H1 (cell line): ENCODE measurements at regions not wholly inside any gene's neighbourhood (a gene's known extent, or its start where the extent isn't known, plus 50 kb on each side); places are given as distances from the start of the nearest gene placed in this dataset.
A peak's percentile ranks its signal among the peaks of the same experiment; 100 is the strongest.

ENCODE experiments used
- CTCF ChIA-PET: fragments of 300-600 bp; sonication (Branson Sonifier 250); formaldehyde crosslinking; loops from one replicate; lab custom pipeline; 2021; ENCODE audit not compliant: partially characterized antibody; lab: Charles Lee
- POLR2A ChIA-PET: fragments of 300-600 bp; sonication (Branson Sonifier 250); formaldehyde crosslinking; loops from one replicate; lab custom pipeline; 2021; ENCODE audit warnings: inconsistent platforms; ENCODE audit not compliant: partially characterized antibody; lab: Charles Lee
- DNase-seq, 2 experiments: peaks; one replicate each; pipeline versions ENCODE4 v3.0.0 to v3.0.0-alpha.2; 2010 to 2022; ENCODE audit warnings: low spot score in 2 of 2, low read depth in 1 of 2, mixed read lengths in 1 of 2
- FAIRE-seq: peaks from 2 replicates; lab custom pipeline; 2011; peaks lifted over from hg19 to GRCh38; lab: Jason Lieb, UNC
- H2AFZ ChIP-seq: 2 replicates; pipeline ENCODE4 v1.8.1; 2012; ENCODE audit warnings: low read length, inconsistent platforms
- H2AK5ac ChIP-seq: 2 replicates; pipeline ENCODE4 v1.6.1; 2013; ENCODE audit warnings: low read depth, low read length
- H2BK120ac ChIP-seq: replicated peaks from 2 replicates; pipeline ENCODE3; 2013; ENCODE audit warnings: low read depth, low read length, inconsistent platforms
- H2BK12ac ChIP-seq: 2 replicates; pipeline ENCODE4 v1.6.1; 2013; ENCODE audit warnings: low read depth, low read length
- H2BK15ac ChIP-seq: 2 replicates; pipeline ENCODE4 v1.6.1; 2013; ENCODE audit warnings: low read length
- H2BK20ac ChIP-seq: 2 replicates; pipeline ENCODE4 v1.6.1; 2013; ENCODE audit warnings: low read length
- H2BK5ac ChIP-seq: 2 replicates; pipeline ENCODE4 v1.6.1; 2013; ENCODE audit warnings: low read depth, low read length
- H3K14ac ChIP-seq: 2 replicates; pipeline ENCODE4 v1.6.1; 2013; ENCODE audit warnings: inconsistent platforms; ENCODE audit not compliant: insufficient read length
- H3K18ac ChIP-seq: 2 replicates; pipeline ENCODE4 v1.6.1; 2013; ENCODE audit warnings: low read length; ENCODE audit errors: extremely low read depth
- H3K23ac ChIP-seq: 2 replicates; pipeline ENCODE4 v1.6.1; 2013; ENCODE audit warnings: inconsistent platforms; ENCODE audit not compliant: insufficient read length
- H3K23me2 ChIP-seq: 2 replicates; pipeline ENCODE4 v1.6.1; 2013; ENCODE audit warnings: low read depth, low read length
- H3K27ac ChIP-seq: 2 replicates; pipeline ENCODE4 v1.6.1; 2011; ENCODE audit warnings: low read depth, low read length, inconsistent platforms
- H3K27me3 ChIP-seq, 4 experiments: replicated peaks in 1 of 4; 1 replicate in 1 of 4; 2 replicates in 3 of 4; pipeline versions ENCODE4 v1.6.1 to v1.8.1; 2011 to 2013; ENCODE audit warnings: low read length in 3 of 4, mild to moderate bottlenecking in 3 of 4, inconsistent platforms in 2 of 4, mixed read lengths in 2 of 4, moderate library complexity in 1 of 4; ENCODE audit not compliant: control insufficient read depth in 3 of 4, insufficient read depth in 3 of 4; ENCODE audit errors: extremely low read depth in 1 of 4
- H3K36me3 ChIP-seq, 4 experiments: 2 replicates each; pipeline versions ENCODE4 v1.6.1 to v1.8.1; 2011 to 2013; ENCODE audit warnings: mild to moderate bottlenecking in 4 of 4, low read length in 3 of 4, moderate library complexity in 2 of 4, control low read depth in 1 of 4, inconsistent platforms in 1 of 4; ENCODE audit not compliant: insufficient read depth in 4 of 4, control insufficient read depth in 2 of 4
- H3K4ac ChIP-seq: replicated peaks from 2 replicates; pipeline ENCODE3; 2013; ENCODE audit warnings: low read length, low read depth, mixed read lengths, inconsistent platforms; ENCODE audit not compliant: insufficient read length
- H3K4me1 ChIP-seq, 4 experiments: replicated peaks in 1 of 4; 1 replicate in 1 of 4; 2 replicates in 3 of 4; pipeline versions ENCODE4 v1.6.1 to v1.8.1; 2011 to 2013; ENCODE audit warnings: low read length in 3 of 4, inconsistent platforms in 2 of 4, mixed read lengths in 1 of 4; ENCODE audit not compliant: insufficient read depth in 4 of 4, control insufficient read depth in 3 of 4
- H3K4me2 ChIP-seq, 2 experiments: 2 replicates each; pipeline versions ENCODE4 v1.6.1 to v1.8.1; 2011 to 2013; ENCODE audit warnings: low read depth in 2 of 2, low read length in 2 of 2, control low read depth in 1 of 2, inconsistent platforms in 1 of 2, mild to moderate bottlenecking in 1 of 2; ENCODE audit not compliant: insufficient read depth in 1 of 2
- H3K4me3 ChIP-seq, 4 experiments: fragments of 200-600, 300-600 bp in 1 of 4; sonication (generic), shearing (Covaris generic), sonication (Bioruptor Twin) in 1 of 4; 2 replicates each; pipeline versions ENCODE4 v1.5.1 to v1.8.1; 2011 to 2016; ENCODE audit warnings: low read length in 4 of 4, low read depth in 3 of 4, control low read depth in 2 of 4, inconsistent platforms in 2 of 4, mild to moderate bottlenecking in 2 of 4, mixed read lengths in 1 of 4, moderate library complexity in 1 of 4; ENCODE audit not compliant: insufficient read depth in 2 of 4; ENCODE audit errors: extremely low read depth in 1 of 4
- H3K56ac ChIP-seq: replicated peaks from 2 replicates; pipeline ENCODE3; 2013; ENCODE audit warnings: low read depth, mild to moderate bottlenecking, mixed read lengths, low read length, inconsistent platforms; ENCODE audit not compliant: insufficient read length
- H3K79me1 ChIP-seq: 2 replicates; pipeline ENCODE4 v1.6.1; 2013; ENCODE audit warnings: low read depth, low read length, control low read depth
- H3K79me2 ChIP-seq, 2 experiments: 2 replicates each; pipeline versions ENCODE4 v1.6.1 to v1.8.1; 2012 to 2013; ENCODE audit warnings: low read length in 2 of 2, mild to moderate bottlenecking in 2 of 2, inconsistent platforms in 1 of 2; ENCODE audit not compliant: insufficient read depth in 2 of 2, control insufficient read depth in 1 of 2
- H3K9ac ChIP-seq, 4 experiments: replicated peaks in 1 of 4; 1 replicate in 1 of 4; 2 replicates in 3 of 4; pipeline versions ENCODE4 v1.6.1 to v1.8.1; 2011 to 2013; ENCODE audit warnings: low read depth in 3 of 4, low read length in 3 of 4, control low read depth in 2 of 4, mild to moderate bottlenecking in 2 of 4, moderate library complexity in 2 of 4, inconsistent platforms in 1 of 4; ENCODE audit errors: extremely low read depth in 1 of 4
- H3K9me3 ChIP-seq, 2 experiments: 2 replicates each; pipeline versions ENCODE4 v1.6.1 to v1.8.1; 2012 to 2013; ENCODE audit warnings: mild to moderate bottlenecking in 2 of 2, moderate library complexity in 2 of 2, control low read depth in 1 of 2, inconsistent platforms in 1 of 2, low read depth in 1 of 2, low read length in 1 of 2, mixed read lengths in 1 of 2; ENCODE audit not compliant: insufficient read depth in 2 of 2
- H4K20me1 ChIP-seq, 2 experiments: replicated peaks in 1 of 2; 2 replicates each; pipeline versions ENCODE3 to v1.8.1; 2011 to 2013; ENCODE audit warnings: inconsistent platforms in 2 of 2, low read length in 2 of 2, mild to moderate bottlenecking in 1 of 2; ENCODE audit not compliant: insufficient read depth in 2 of 2, control insufficient read depth in 1 of 2
- H4K5ac ChIP-seq: 2 replicates; pipeline ENCODE4 v1.6.1; 2013; ENCODE audit warnings: low read length, low read depth, mixed read lengths, inconsistent platforms; ENCODE audit not compliant: insufficient read length
- H4K8ac ChIP-seq: 2 replicates; pipeline ENCODE4 v1.8.0; 2013; ENCODE audit warnings: mild to moderate bottlenecking, moderate library complexity, low read length, inconsistent platforms; ENCODE audit not compliant: insufficient read depth; ENCODE audit errors: extremely low read depth
- H4K91ac ChIP-seq: replicated peaks from 2 replicates; pipeline ENCODE3; 2013; ENCODE audit warnings: low read length, mixed read lengths, inconsistent platforms; ENCODE audit not compliant: insufficient read length
- ASH2L ChIP-seq: fragments of 200-600, 300-600 bp; sonication (generic); IDR thresholded peaks from one replicate; pipeline ENCODE4 v1.7.1; 2017; ENCODE audit warnings: low read length
- CBX8 ChIP-seq: fragments of 300-800, 300-1000 bp; sonication (generic); IDR thresholded peaks from 2 replicates; pipeline ENCODE4 v1.7.1; 2016; ENCODE audit warnings: low read depth, low read length, borderline replicate concordance
- CTBP2 ChIP-seq: IDR thresholded peaks from 2 replicates; pipeline ENCODE4 v1.7.0; 2011; ENCODE audit warnings: borderline replicate concordance, mild to moderate bottlenecking, moderate library complexity, mixed read lengths, low read length; ENCODE audit not compliant: insufficient read depth, insufficient read length
- E2F6 ChIP-seq: IDR thresholded peaks from 2 replicates; pipeline ENCODE4 v1.6.1; 2012; ENCODE audit warnings: inconsistent platforms
- FOSL1 ChIP-seq: IDR thresholded peaks from 2 replicates; pipeline ENCODE4 v1.6.1; 2011; ENCODE audit warnings: mild to moderate bottlenecking, low read depth, low read length, moderate library complexity; ENCODE audit not compliant: insufficient read depth
- GABPA ChIP-seq: IDR thresholded peaks from 2 replicates; pipeline ENCODE4 v1.6.1; 2011; ENCODE audit warnings: mild to moderate bottlenecking, low read length, moderate library complexity, borderline replicate concordance; ENCODE audit not compliant: insufficient read depth
- NANOG ChIP-seq: IDR thresholded peaks from 2 replicates; pipeline ENCODE4 v1.6.1; 2011; ENCODE audit warnings: low read length, low read depth, mild to moderate bottlenecking, inconsistent platforms; ENCODE audit not compliant: insufficient read depth, poor library complexity, severe bottlenecking
- SIRT6 ChIP-seq: IDR thresholded peaks from one replicate; pipeline ENCODE4 v1.7.1; 2012; ENCODE audit warnings: low read length, inconsistent platforms
- SP4 ChIP-seq: IDR thresholded peaks from 2 replicates; pipeline ENCODE4 v1.6.1; 2012; ENCODE audit warnings: low read length, inconsistent platforms
- SUZ12 ChIP-seq: fragments of 200-600 bp; sonication (generic); IDR thresholded peaks from 2 replicates; pipeline ENCODE4 v1.6.1; 2012; ENCODE audit warnings: mild to moderate bottlenecking, inconsistent platforms, low read length, moderate library complexity, mixed read lengths
- TBP ChIP-seq: IDR thresholded peaks from 2 replicates; pipeline ENCODE4 v1.6.1; 2011; ENCODE audit warnings: low read depth, low read length, improper control_type of control experiment
- WGBS, 2 experiments: shearing (Covaris generic) in 1 of 2; methylation state at CpG; one replicate each; pipeline versions ENCODE4 v1.1.6 to v1.1.7; 2013 to 2015; ENCODE audit warnings: low lambda C conversion rate in 2 of 2, mixed read lengths in 2 of 2, inconsistent platforms in 1 of 2, low coverage in 1 of 2, missing lambda C conversion rate in 1 of 2; ENCODE audit not compliant: insufficient replicate concordance in 2 of 2, insufficient coverage in 1 of 2, insufficient read length in 1 of 2; ENCODE audit errors: extremely low coverage in 1 of 2, missing lambda C conversion rate in 1 of 2; 5-methylcytosine and 5-hydroxymethylcytosine counted together

- Histone ChIP-seq H3K4me1 (peaks cover 0 to 10% (median 6%) of the 10 kb centered on the region in 4 experiments; a peak in 4 of 7 replicates), H3K27ac (no peak overlapping the region), H4K8ac (no peak overlapping the region), H3K14ac (no peak overlapping the region), H3K18ac (no peak overlapping the region), H4K5ac (no peak overlapping the region), H3K4me2 (0 out of 4 replicates have a peak overlapping the region, but pooled peaks of 1 of the 2 experiments have one; percentile 2), H3K4ac (no peak overlapping the region), H2AK5ac (no peak overlapping the region), H3K4me3 (no peak overlapping the region), H4K91ac (peak overlapping the region; percentile 44), H3K9ac (no peak overlapping the region), H2BK5ac (no peak overlapping the region), H2BK20ac (no peak overlapping the region), H3K36me3 (no peaks in the 10 kb centered on the region), H3K27me3 (no peaks in the 10 kb centered on the region), H2BK120ac (no peak overlapping the region), H2BK15ac (no peak overlapping the region), H3K23ac (no peak overlapping the region), H3K9me3 (no peaks in the 10 kb centered on the region; a peak in 1 of 4 replicates), H3K79me1 (no peaks in the 10 kb centered on the region), H2BK12ac (peak overlapping the region; percentile 72; the same call in 1 of the 2 replicates), H2AFZ (no peak overlapping the region; the same call in 1 of the 2 replicates), H3K79me2 (no peaks in the 10 kb centered on the region), H4K20me1 (no peaks in the 10 kb centered on the region), H3K56ac (no peak overlapping the region), H3K23me2 (no peaks in the 10 kb centered on the region)
- POLR2A ChIA-PET = interaction anchor here (1.2 kb wide), 2 partner anchors 9 to 13 kb away, joined by 3 read pairs; no protein-coding TSS in a partner anchor
- WGBS, 2 experiments = 84% methylated on average over 12 of the region's 12 CpGs; no CpG with 5 or more reads in 1 of the 2 experiments
- no peak for DNase-seq
- no peak for FAIRE-seq
- CTCF ChIA-PET = interaction anchor here (0.6 to 6.1 kb wide), 5 partner anchors 7 to 79 kb away, joined by 4 to 54 read pairs (median 4); no protein-coding TSS in a partner anchor
- TF ChIP-seq TBP (no peak), NANOG (no peak), CTBP2 (no peak), ASH2L (no peak), FOSL1 (no peak), E2F6 (no peak), CBX8 (no peak), SP4 (no peak), GABPA (no peak), SIRT6 (no peak), SUZ12 (no peak)
Measured at GRCh38 chr2:219697811-219698747, 70.6 kb downstream of the SLC4A3 start.
